GM06990 (cell line): ENCODE measurements at regions not wholly inside any gene's neighbourhood (a gene's known extent, or its start where the extent isn't known, plus 50 kb on each side); places are given as distances from the start of the nearest gene placed in this dataset.

Experiments used
- DNase-seq: peaks from one replicate; pipeline ENCODE4 v3.0.0-alpha.2; 2011; ENCODE audit not compliant: insufficient read length; ENCODE audit errors: extremely low read depth
- H3K27me3 ChIP-seq: replicated peaks from 2 replicates; pipeline ENCODE4 v1.6.0; 2011; ENCODE audit warnings: low read length; ENCODE audit not compliant: control insufficient read depth, insufficient read depth
- H3K36me3 ChIP-seq: 2 replicates; pipeline ENCODE4 v1.5.1; 2011; ENCODE audit warnings: low read length; ENCODE audit not compliant: control insufficient read depth, insufficient read depth
- H3K4me3 ChIP-seq: replicated peaks from 2 replicates; pipeline ENCODE4 v1.5.1; 2011; ENCODE audit warnings: low read depth, mild to moderate bottlenecking, control low read depth, low read length
- TF ChIP-seq, protein P1 (sequence below): IDR thresholded peaks from 2 replicates; pipeline ENCODE4 v1.5.1; 2011; ENCODE audit warnings: low read length, control low read depth, mild to moderate bottlenecking, inconsistent platforms; ENCODE audit not compliant: insufficient read depth, poor library complexity, severe bottlenecking

DNA sequence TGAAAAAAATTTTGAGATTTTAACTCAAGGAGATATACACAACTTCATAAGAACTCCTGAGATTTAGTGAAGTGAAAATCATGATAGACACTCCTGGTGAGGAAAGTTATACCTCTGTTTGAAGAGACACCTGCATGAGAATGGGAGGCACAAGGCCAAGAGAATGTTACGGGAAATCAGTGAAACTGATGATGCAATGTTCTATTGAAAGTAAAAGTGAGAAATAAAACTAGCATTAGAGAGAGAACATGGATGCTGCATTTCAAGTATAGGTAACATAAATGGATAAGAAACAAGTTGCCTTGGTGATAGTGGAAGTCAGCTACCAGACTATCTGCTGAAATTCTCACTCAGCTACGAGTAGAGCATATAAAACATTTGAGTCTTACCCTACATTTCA is 562.1 kb upstream of the FANCL start:
- H3K4me3 ChIP-seq: no peak overlapping the region
- no peaks in the 10 kb centered on the region for H3K36me3 ChIP-seq
- TF ChIP-seq, protein P1, sequence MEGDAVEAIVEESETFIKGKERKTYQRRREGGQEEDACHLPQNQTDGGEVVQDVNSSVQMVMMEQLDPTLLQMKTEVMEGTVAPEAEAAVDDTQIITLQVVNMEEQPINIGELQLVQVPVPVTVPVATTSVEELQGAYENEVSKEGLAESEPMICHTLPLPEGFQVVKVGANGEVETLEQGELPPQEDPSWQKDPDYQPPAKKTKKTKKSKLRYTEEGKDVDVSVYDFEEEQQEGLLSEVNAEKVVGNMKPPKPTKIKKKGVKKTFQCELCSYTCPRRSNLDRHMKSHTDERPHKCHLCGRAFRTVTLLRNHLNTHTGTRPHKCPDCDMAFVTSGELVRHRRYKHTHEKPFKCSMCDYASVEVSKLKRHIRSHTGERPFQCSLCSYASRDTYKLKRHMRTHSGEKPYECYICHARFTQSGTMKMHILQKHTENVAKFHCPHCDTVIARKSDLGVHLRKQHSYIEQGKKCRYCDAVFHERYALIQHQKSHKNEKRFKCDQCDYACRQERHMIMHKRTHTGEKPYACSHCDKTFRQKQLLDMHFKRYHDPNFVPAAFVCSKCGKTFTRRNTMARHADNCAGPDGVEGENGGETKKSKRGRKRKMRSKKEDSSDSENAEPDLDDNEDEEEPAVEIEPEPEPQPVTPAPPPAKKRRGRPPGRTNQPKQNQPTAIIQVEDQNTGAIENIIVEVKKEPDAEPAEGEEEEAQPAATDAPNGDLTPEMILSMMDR: no peak
- no peak for DNase-seq
- no peaks in the 10 kb centered on the region for H3K27me3 ChIP-seq

DNA sequence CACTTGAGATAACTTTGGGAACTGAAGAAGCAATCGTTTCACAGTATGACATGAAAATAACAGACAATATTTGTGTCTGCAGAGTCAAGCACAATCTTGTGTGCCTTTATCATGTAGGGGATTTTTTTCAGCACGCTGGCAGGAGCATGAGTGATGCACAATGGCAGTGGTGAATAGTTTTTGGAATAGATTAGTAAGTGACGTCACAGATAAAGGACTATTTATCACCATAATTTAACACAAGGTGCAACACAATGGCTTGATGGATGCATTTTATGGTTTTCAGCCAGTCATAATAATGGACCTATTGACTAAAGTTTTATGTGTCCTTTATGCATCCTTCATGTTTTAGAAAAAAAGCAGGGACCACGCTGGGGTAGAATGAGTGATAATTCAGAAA is 559.8 kb upstream of the FANCL start:
- DNase-seq: no peak
- Histone ChIP-seq H3K27me3 (no peaks in the 10 kb centered on the region), H3K4me3 (no peak overlapping the region), H3K36me3 (no peaks in the 10 kb centered on the region)
- TF ChIP-seq, protein P1: no peak

DNA sequence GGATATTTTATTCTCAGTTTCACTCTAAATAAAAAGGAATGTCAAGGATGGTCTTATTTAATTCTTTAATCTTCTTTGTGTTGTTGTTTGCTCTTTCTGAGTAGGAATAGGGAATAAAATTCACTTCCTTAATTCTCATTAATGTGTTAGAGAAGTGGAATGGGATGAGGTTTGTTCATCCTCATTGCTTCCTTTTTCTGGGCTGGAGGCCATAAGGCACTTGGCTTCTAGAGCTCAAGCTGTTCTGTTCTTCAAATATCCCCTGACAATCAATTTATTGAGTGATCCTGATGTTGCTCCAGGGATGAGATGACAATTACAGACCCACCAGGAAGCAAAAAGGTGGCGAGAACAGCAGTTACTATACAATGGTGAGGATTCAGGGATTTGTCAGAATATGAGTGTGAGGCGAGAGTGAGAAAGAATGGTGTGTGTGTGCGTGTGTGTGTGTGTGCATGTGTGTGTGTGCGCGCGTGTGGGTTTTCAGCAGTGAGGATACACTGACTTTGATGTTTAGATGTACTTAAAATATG is 557.6 kb upstream of the FANCL start:
- no peaks in the 10 kb centered on the region for H3K36me3 ChIP-seq
- no peak for DNase-seq
- TF ChIP-seq, protein P1: no peak
- no peak overlapping the region for H3K4me3 ChIP-seq
- no peaks in the 10 kb centered on the region for H3K27me3 ChIP-seq

DNA sequence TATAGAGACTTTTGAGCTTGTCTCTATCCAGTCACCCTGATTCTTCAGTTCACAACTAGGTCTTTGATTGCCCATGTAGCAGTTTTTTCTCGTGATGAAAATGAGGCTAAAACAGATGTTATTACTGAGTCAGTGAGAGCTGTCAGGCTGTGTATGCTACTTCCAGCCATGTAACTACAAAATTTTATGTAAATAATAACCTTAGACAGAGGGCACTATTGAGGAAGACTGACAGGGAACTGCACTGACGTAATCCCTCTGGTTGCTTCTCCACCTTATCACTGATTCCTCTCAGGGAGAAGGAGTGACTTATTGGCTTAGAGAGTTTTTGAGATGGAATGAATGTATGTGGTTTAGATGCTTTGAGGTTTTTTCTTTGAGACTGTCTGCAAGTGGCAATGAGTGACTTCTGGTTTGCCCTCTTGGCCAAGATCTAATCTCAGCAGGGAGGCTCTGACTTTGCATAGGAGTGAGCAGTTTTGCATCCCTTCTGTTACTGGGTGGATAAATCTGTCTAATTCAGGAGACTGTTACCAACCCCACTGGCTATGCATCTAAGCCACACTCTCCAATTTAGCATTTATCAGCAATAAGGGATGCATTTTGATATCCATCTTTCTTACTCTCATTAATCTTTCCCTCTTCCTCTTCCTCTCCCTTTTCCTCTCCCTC is 555.2 kb upstream of the FANCL start:
- no peaks in the 10 kb centered on the region for H3K36me3 ChIP-seq
- H3K27me3 ChIP-seq: no peaks in the 10 kb centered on the region
- H3K4me3 ChIP-seq: no peak overlapping the region
- DNase-seq: no peak
- TF ChIP-seq, protein P1: no peak

DNA sequence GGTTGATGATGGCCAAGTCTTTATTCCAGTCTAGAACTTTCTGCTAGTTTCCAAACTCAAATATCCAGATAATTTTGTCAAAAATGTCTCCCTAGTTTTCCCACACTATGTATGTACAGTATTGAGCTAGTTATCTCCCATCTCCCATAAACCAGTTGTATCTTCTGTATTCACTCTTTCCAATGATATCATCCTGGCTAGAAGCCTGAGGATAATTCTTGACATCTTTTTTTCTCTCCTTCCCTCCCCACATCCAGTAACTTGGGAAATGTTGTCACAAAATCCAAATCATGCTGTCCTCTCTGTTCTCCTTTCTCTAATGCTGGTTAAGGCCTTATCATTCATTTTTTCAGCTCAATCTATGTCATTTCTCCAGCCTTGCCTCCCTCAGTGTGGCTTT is 553.8 kb upstream of the FANCL start:
- H3K27me3 ChIP-seq: no peaks in the 10 kb centered on the region
- H3K4me3 ChIP-seq: no peak overlapping the region
- DNase-seq: no peak
- TF ChIP-seq, protein P1: no peak
- no peaks in the 10 kb centered on the region for H3K36me3 ChIP-seq
